ENCODE measurements at regions not wholly inside any gene's neighbourhood (a gene's known extent, or its start where the extent isn't known, plus 50 kb on each side); places are given as distances from the start of the nearest gene placed in this dataset.
"Not testable (repeated sequence)": the region's sequence is repeated elsewhere in the genome, so short reads cannot be mapped to it uniquely, and the experiment has no call there.

DNA sequence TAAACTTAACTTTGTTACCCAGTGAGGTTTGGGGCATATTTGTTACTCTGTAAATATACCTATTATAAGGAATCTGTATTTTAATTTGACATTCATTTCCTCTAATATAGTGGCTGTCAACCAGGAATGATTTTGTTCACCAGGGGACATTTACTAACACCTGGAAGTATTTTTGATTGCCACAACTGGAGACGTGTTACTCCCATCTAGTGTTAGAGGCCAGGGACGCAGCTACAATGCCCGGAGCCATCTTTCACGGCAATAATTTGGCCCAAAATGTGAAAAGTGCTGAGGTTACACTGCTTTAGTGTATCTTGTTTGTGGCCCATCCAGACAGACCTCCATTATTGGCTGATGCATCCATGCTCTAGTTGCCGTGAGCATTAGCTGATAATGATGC lies 881.3 kb upstream of the ATXN7L3B start:
- peaks cover 22% of the 10 kb centered on the region for H3K9me3 ChIP-seq
- no peak overlapping the region for H3K27ac ChIP-seq
- H4K20me1 ChIP-seq = no peaks in the 10 kb centered on the region
- no peak overlapping the region for H3K4me3 ChIP-seq
- no peak overlapping the region for H3K4me2 ChIP-seq
- no peak overlapping the region for H3K9ac ChIP-seq
- no peaks in the 10 kb centered on the region for H3K4me1 ChIP-seq
- H3K36me3 ChIP-seq = no peaks in the 10 kb centered on the region
- no peak for TF ChIP-seq Cebpa-rat (IDR thresholded peaks at IDR 0.05)
- no peaks in the 10 kb centered on the region for H3K27me3 ChIP-seq

DNA sequence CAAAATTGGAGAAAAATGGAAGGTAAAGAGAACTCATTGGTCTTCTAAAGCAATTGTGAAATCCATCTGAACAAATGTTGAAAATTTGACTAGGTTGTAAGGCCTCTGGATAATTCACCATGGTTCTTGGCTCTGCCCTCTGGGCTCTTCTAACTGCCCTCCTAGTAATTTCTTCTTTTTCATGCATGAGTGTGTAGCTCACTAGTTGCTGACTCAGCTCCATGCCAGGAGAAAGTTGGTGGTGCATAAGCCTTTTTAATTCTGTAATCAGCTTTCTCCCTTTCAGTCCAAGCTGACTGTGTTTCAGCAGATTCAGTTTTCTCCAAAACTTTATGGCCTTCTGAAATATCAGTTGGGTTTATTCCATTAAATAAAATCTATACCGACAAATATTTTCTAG lies 877.8 kb upstream of the ATXN7L3B start:
- no peaks in the 10 kb centered on the region for H3K9me3 ChIP-seq

DNA sequence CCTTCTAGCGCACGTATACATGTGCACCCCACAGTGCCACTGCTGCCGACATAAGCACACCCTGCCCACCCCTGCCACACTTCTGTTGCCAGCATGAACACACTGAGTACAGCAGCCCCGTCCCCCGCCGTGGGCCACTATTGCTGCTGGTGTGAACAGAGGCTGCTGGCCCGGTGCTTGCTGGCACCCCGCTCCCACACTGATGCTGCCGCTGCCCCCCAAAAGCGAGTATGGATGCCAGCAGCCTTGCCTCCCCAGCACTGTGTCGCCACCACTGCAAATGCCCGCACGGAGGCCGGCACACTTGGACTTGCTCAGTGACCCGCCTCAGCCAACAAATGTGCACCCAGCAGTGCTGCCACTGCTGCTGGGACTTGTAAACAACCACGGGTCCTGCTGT lies 872.4 kb upstream of the ATXN7L3B start:
- Histone ChIP-seq H3K4me2 (no peak overlapping the region), H4K20me1 (no peaks in the 10 kb centered on the region), H3K4me3 (no peak overlapping the region), H3K27ac (no peak overlapping the region), H3K9me3 (no peaks in the 10 kb centered on the region), H3K9ac (no peak overlapping the region), H3K27me3 (no peaks in the 10 kb centered on the region), H3K4me1 (no peaks in the 10 kb centered on the region), H3K36me3 (no peaks in the 10 kb centered on the region)
- no peak for TF ChIP-seq Cebpa-rat (IDR thresholded peaks at IDR 0.05)

More for the DNA sequence above, 877.8 kb upstream of the ATXN7L3B start:
- H3K4me2 ChIP-seq = no peak overlapping the region
- no peaks in the 10 kb centered on the region for H3K4me1 ChIP-seq
- no peak for TF ChIP-seq Cebpa-rat (IDR thresholded peaks at IDR 0.05)
- H3K4me3 ChIP-seq = no peak overlapping the region
- no peaks in the 10 kb centered on the region for H3K27me3 ChIP-seq
- no peak overlapping the region for H3K27ac ChIP-seq
- no peaks in the 10 kb centered on the region for H4K20me1 ChIP-seq
- no peaks in the 10 kb centered on the region for H3K36me3 ChIP-seq
- no peak overlapping the region for H3K9ac ChIP-seq

DNA sequence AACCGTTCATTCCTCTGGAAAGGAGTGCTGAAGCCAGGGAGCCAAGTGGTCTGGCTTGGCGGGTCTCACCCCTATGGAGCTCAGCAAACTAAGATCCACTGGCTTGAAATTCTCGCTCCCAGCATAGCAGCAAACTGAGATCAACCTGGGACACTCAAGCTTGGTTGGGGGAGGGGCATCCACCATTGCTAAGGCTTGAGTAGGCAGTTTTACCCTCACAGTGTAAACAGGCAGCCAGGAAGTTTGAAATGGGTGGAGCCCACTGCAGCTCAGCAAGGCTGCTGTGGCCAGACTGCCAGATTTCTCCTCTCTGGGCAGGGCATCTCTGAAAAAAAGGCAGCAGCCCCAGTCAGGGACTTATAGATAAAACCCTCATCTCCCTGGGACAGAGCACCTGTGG lies 866.1 kb upstream of the ATXN7L3B start:
- H3K4me1 ChIP-seq, H3K4me2 ChIP-seq, H3K27me3 ChIP-seq, H3K9me3 ChIP-seq, H3K9ac ChIP-seq, H3K36me3 ChIP-seq, H3K4me3 ChIP-seq, H3K27ac ChIP-seq, H4K20me1 ChIP-seq: not testable (repeated sequence)

DNA sequence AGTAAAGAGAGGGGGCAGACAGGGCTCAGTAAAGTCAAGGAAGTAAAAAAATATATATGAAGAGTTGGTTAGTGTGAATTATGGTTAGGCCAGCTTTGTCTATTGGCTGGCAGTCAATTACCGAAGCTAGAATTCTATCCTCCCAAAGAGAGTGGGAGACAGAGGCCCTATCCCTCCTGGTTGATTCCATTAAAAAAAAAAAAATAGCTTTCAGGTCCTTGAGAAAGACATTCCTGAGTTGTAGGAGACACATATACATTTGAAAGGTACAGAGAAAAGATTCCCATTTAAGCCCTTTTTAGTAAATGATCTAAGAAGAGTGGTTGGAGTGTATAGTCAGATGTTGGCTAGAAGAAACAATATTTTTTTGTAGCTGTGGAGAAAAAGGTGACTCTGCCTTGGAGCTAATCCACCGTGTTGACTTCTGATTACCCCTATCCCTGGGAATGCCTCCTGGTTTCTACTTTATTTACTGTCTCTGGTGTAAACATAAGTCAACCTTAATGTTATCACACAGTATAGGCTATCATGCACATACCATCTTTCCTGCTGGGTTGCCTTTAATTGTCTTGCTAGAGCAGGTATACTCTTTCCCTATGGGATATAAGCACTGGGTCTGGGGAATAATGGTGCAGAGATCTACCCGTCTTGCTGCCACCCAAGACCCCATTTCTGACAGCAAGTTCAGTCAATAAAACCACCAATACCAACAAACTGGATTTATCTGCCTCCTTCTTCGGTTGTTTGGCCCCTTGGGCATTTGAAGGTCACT lies 859.9 kb upstream of the ATXN7L3B start:
- Histone ChIP-seq H3K36me3 (no peaks in the 10 kb centered on the region), H3K27ac (no peak overlapping the region), H3K4me3 (no peak overlapping the region), H3K27me3 (no peaks in the 10 kb centered on the region), H3K9ac (no peak overlapping the region), H4K20me1 (no peaks in the 10 kb centered on the region), H3K4me1 (no peaks in the 10 kb centered on the region), H3K9me3 (no peaks in the 10 kb centered on the region), H3K4me2 (no peak overlapping the region)
- TF ChIP-seq Cebpa-rat (IDR thresholded peaks at IDR 0.05) = no peak

DNA sequence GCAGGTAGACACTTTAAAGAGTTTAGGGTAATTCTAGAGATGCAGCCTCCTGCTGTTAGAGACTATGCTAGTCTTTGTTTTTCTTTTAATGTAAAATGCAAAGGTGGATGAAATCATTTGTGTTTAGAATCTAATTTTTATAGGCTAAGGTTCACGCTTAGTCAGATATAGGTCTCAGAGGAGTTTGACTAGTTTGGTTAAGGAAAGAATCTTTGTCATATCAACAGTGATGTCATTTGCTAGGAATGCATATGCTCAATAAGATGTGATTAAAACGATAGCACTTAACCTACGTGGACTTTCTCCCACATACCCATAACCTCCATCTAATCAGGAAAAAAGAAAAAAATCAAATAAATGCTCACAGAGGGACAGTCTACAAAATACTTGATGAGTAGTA lies 859.3 kb upstream of the ATXN7L3B start:
- no peak overlapping the region for H3K4me3 ChIP-seq
- TF ChIP-seq Cebpa-rat (IDR thresholded peaks at IDR 0.05) = no peak
- no peaks in the 10 kb centered on the region for H3K4me1 ChIP-seq
- H3K9ac ChIP-seq = no peak overlapping the region
- H3K27ac ChIP-seq = no peak overlapping the region
- no peak overlapping the region for H3K4me2 ChIP-seq
- H3K9me3 ChIP-seq = no peaks in the 10 kb centered on the region
- no peaks in the 10 kb centered on the region for H3K27me3 ChIP-seq
- no peaks in the 10 kb centered on the region for H3K36me3 ChIP-seq
- H4K20me1 ChIP-seq = no peaks in the 10 kb centered on the region

DNA sequence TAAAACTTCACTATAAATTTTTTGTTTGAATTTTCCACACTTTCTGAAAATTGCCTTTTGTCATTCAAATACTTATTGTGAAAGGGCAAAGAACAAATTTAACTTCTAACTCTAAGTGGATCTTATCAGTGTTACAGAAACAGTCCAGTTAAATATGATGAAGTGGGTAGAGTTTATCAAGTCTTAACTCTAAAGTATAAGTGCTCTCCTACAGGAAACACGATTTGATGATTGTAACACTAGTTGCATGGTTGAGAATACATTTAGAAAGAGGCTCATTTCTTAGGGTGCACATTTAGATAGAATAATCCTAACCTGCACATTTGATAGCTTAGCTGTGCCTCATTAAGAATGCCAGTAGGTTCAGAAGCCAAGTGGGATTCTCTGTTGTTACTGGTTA lies 838.3 kb upstream of the ATXN7L3B start:
- Histone ChIP-seq H3K9ac (no peak overlapping the region), H3K27me3 (no peaks in the 10 kb centered on the region), H3K27ac (no peak overlapping the region), H4K20me1 (no peaks in the 10 kb centered on the region), H3K4me1 (no peaks in the 10 kb centered on the region), H3K36me3 (no peaks in the 10 kb centered on the region), H3K9me3 (no peaks in the 10 kb centered on the region), H3K4me2 (no peak overlapping the region), H3K4me3 (no peak overlapping the region)
- no peak for TF ChIP-seq Cebpa-rat (IDR thresholded peaks at IDR 0.05)

DNA sequence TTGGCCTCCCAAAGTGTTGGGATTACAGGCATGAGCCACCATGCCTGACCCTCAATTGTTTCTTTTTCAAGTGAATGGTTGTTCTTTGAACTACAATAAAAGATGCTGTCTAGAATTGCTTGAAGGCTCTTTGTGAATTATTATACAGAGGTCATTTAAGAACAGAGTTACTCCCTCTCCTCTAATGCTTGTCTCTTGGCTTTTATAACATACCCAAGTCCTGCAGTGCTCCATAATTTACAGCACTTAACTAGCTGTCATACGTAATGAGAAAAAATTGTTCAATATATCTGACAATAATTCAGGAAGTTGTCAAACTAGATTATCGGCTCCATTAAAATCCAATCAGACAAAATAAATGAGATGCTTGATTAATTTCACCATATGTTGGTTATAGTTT lies 823.0 kb upstream of the ATXN7L3B start:
- Histone ChIP-seq H4K20me1 (no peaks in the 10 kb centered on the region), H3K4me2 (no peak overlapping the region), H3K36me3 (no peaks in the 10 kb centered on the region), H3K9ac (no peak overlapping the region), H3K4me3 (no peak overlapping the region), H3K27ac (no peak overlapping the region), H3K4me1 (no peaks in the 10 kb centered on the region), H3K9me3 (no peaks in the 10 kb centered on the region), H3K27me3 (no peaks in the 10 kb centered on the region)
- TF ChIP-seq Cebpa-rat (IDR thresholded peaks at IDR 0.05) = no peak

DNA sequence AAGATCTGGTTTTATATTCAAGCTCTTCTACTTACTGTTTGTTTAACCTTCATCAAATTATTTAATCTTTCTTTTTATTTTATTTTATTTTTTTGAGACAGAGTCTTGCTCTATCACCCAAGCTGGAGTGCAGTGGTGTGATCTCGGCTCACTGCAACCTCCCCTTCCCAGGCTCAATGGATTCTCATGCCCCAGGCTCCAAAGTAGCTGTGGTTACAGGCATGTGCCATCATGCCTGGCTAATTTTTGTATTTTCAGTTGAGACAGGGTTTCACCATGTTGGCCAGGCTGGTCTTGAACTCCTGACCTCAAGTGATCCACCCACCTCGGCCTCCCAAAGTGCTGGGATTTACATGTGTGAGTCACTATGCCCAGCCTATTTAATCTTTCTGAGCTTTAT lies 821.5 kb upstream of the ATXN7L3B start:
- not testable (repeated sequence) for H3K4me1 ChIP-seq, H3K36me3 ChIP-seq, H4K20me1 ChIP-seq, H3K9me3 ChIP-seq, H3K27me3 ChIP-seq, H3K27ac ChIP-seq, H3K4me2 ChIP-seq, H3K4me3 ChIP-seq, H3K9ac ChIP-seq

DNA sequence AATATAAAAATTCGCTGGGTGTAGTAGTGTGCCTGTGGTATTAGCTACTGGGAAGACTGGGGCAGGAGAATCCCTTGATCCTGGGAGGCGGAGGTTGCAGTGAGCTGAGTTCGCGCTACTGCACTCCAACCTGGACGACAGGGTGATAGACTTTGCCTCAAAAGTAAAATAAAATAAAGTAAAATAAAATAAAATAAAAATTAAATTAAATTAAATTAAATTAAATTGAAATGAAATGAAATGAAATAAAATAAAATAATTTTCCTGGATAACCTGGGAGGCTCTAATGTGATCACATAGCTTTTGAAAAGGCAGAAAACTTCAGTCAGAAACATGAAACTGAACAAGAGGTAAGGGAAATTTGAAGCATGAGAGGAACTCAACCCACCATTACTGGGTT lies 818.4 kb upstream of the ATXN7L3B start:
- no peaks in the 10 kb centered on the region for H3K27me3 ChIP-seq
- H3K4me2 ChIP-seq = no peak overlapping the region
- H3K4me1 ChIP-seq = no peaks in the 10 kb centered on the region
- H3K36me3 ChIP-seq = no peaks in the 10 kb centered on the region
- no peak overlapping the region for H3K27ac ChIP-seq
- no peaks in the 10 kb centered on the region for H4K20me1 ChIP-seq
- no peaks in the 10 kb centered on the region for H3K9me3 ChIP-seq
- no peak for TF ChIP-seq Cebpa-rat (IDR thresholded peaks at IDR 0.05)
- H3K4me3 ChIP-seq = no peak overlapping the region
- H3K9ac ChIP-seq = no peak overlapping the region

DNA sequence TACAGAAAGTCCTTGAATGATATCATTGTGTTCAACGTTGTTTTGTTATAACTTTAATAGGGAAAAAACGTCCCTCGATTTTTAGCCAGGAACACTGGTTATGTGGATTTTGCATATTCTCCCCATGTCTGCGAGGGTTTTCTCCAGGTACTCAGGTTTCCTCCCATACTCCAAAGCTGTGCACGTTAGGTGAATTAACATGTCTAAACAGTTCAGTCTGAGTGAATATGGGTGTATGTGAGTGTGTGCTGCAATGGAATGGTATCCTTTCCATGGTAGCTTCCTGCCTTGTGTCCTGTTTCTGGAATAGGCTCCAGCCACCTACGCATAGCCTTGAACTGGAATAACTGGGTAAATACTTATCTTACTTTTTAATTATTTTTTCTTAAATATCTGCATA lies 810.8 kb upstream of the ATXN7L3B start:
- Histone ChIP-seq H4K20me1 (no peaks in the 10 kb centered on the region), H3K9ac (no peak overlapping the region), H3K4me1 (no peaks in the 10 kb centered on the region), H3K27ac (no peak overlapping the region), H3K4me3 (no peak overlapping the region), H3K9me3 (no peaks in the 10 kb centered on the region), H3K36me3 (no peaks in the 10 kb centered on the region), H3K4me2 (no peak overlapping the region), H3K27me3 (no peaks in the 10 kb centered on the region)
- no peak for TF ChIP-seq Cebpa-rat (IDR thresholded peaks at IDR 0.05)
